Fibroblast of the conjunctiva (primary cell): ENCODE measurements at regions not wholly inside any gene's neighbourhood (a gene's known extent, or its start where the extent isn't known, plus 50 kb on each side); places are given as distances from the start of the nearest gene placed in this dataset.
"Not testable (repeated sequence)": the region's sequence is repeated elsewhere in the genome, so short reads cannot be mapped to it uniquely, and the experiment has no call there.

Source experiments
- DNase-seq: peaks from one replicate; pipeline ENCODE4 v3.0.0-alpha.2; 2010; ENCODE audit warnings: low read depth

GRCh38 chr7:29649876-29650275, 86.2 kb downstream of the PRR15 start:
- DNase-seq: no peak

DNA sequence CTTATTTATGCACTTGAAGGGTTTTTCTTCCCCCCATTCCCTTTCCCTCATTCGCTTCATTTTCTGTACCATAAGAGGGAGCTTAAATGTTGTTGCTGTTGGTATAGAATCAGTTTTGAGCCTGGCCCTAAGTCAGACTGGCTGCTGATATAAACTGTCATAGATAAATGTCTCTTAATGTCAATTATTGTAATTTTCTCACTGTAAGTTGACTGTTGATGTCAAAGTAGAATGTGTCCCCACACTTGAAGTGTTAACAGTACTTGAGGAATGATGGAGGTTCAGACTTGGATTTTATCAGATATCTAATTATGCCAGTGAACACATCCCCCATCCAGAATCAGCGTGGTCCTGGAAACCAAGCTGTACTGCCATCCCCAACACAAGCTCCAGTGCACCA, 87.8 kb downstream of the PRR15 start:
- DNase-seq: no peak

- no peak for DNase-seq
These were observed 88.9 kb downstream of the PRR15 start for GRCh38 chr7:29652556-29652955.

DNA sequence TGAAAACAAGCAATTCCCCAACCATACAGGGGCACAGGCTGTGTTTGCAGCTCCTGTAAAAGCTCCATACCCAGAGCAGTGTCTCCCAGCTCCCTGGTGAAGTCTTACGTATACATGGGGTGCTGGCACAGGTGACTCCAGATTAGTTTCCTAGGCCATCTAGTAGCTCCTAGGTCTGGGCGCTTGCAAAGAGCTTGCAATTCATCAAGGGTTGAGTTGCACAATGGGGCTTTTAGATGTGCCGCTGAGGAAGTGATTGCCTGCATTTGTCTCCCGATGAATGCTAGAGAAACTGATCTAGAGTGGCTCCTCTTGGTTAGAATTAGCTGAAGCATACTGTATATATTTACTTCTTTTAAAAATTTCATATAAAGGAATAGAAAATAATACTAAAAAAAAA, 90.7 kb downstream of the PRR15 start:
- not testable (repeated sequence) for DNase-seq

DNA sequence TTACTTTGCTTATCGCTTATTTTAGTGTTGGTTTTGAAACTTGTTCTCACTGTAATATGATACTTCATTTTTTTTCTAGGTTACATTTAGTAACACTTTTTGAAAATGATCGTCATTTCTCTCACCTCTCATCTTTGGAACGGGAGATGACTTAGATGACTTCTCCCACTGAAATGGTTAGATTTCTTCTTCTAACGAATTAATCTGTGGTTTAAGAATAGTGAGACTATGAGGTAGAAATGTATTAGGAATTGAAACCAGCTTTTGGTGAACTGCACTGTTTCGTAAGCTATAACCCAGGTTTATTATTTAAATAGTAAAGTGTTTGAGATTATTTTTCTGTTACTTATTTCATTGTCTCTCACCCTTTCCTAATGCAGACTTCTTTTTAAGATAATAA, 93.7 kb downstream of the PRR15 start:
- no peak for DNase-seq

DNA sequence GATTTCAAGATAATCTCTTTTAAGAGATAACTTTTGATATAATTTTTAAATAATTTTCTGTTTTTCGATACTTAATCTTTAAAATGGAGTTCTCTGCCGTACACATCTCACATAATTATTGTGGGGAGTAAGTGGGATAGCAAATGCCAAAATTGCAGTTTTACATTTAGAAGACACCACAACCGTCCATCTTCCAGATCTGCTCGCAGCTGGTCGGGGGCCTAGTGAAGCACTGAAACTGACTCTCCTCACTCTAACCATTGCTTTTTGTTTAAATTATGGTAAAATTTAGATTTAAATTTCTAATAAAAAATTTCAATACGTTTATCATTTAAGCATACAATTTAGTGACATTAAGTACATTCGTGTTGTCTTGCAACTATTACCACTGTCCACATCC, 94.2 kb downstream of the PRR15 start:
- no peak for DNase-seq

GRCh38 chr7:29659213-29659612, 95.6 kb downstream of the PRR15 start:
- DNase-seq: not testable (repeated sequence)

- not testable (repeated sequence) for DNase-seq
These were observed 99.3 kb downstream of the PRR15 start for GRCh38 chr7:29662899-29663298.

GRCh38 chr7:29664999-29665398, 101.4 kb downstream of the PRR15 start:
- DNase-seq: not testable (repeated sequence)

GRCh38 chr7:29667096-29667669, 103.5 kb downstream of the PRR15 start:
- not testable (repeated sequence) for DNase-seq

- DNase-seq: not testable (repeated sequence)
These were observed 107.7 kb downstream of the PRR15 start for GRCh38 chr7:29671286-29671685.

GRCh38 chr7:29673635-29674034, 110.0 kb downstream of the PRR15 start:
- not testable (repeated sequence) for DNase-seq

DNA sequence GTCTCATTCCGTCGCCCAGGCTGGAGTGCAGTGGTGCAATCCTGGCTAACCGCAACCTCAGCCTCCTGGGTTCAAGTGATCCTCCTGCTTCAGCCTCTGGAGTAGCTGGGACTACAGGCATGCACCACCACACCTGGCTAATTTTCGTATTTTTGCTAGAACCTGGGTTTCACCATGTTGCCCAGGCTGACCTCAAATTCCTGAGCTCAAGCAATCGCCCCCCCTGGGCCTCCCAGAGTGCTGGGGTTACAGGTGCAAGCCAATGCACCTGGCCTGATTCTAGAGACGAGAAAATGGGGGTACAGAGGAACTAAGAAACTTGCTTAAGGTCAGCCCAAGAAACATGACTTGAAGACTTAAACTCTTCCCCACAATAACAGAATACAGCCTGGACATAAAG, 111.0 kb downstream of the PRR15 start:
- DNase-seq: not testable (repeated sequence)

DNA sequence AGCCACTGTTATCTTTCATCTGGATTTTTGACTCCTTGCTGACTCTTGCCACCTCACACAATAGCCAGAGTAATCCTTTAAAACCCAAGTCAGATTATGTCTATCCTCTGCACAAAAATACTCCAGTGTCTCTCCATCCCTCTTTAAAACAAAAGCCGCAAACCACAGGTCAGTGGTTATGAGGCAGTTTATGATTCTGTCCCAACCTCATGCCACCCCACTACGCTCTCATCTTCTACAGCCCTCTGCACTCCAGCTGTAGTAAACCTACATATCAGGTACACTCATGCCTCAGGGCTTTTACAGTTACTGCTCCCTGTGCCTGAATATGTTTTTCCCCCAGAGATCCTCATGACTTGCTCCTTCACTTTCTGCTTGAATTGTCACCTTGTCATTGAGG, 113.6 kb downstream of the PRR15 start:
- DNase-seq: not testable (repeated sequence)

- not testable (repeated sequence) for DNase-seq
These were observed 116.3 kb downstream of the PRR15 start for GRCh38 chr7:29679963-29680362.

- not testable (repeated sequence) for DNase-seq
These were observed 117.0 kb downstream of the PRR15 start for GRCh38 chr7:29680601-29681000.

DNA sequence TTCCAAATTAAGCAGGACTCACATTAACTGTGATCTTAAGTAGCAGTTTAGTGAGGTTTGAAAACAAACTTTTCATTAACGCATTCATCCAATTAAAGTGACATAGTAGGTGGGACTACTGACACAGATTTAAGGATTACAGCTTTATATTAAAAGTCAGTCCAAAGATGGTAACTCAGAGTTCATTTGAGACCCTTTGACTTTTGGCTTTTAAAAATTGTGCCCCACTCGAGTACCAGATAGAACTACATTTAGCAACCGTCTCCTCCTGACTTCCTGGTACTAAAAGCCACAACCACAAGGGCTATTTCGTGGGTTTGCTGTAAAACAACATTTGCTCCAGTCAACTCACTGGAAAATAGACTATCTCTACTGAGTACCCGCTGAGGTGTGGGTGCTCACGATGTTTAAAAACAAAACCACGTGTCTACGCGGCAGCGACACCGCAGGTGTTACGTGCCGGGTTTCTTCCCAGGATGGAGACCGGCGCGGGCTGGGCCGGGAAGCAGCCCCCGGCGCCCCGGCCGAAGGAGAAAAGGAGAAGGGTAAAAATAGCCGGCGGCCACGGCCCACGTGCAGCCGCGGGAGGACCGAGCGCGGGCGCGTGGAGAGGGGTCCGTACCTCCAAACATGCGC, 120.6 kb downstream of the PRR15 start:
- DNase-seq: not testable (repeated sequence)

DNA sequence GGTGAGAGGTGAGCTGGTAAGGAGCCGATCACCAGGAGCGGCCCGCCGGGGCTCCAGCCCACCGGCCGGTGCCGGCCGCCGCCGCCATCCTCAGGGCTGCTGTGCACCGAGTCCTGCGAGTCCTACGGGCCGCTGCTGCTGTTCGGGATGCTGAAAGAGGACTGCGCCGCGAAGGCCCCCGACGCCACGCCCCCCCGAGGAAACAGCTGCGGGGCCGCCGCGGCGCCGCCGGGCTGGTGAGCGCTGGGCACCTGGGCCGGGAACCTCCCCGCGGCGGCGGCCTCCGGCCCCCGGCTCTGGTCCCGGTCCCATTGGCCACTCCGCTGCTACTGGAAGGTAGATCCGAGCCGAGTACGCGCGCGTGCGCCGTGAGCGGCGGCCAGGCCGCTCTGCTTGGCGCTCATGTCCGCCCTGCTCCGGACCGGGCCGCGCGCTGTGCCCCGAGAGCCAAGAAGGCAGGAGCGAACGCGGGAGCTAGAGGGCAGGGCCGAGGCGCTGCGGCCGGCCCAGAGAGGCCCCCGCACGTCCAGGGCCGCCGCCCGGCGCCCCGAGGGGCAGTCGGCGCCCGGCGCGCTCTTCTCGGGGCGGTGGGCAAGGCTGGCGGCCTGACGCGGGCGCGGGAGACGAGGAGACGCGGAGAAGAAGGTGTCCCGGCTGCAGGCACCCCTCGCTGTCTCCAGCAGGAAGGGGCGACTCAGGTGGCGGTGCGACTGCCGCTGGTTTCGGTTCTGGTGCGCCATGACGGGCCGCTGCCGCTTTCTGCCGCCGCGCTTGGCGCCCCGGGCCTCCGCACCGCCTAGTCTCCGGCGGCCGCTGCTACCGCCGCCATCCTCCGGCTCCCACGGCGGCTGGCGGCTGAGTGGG, 121.3 kb upstream of the WIPF3 start:
- DNase-seq: peak; percentile 51

DNA sequence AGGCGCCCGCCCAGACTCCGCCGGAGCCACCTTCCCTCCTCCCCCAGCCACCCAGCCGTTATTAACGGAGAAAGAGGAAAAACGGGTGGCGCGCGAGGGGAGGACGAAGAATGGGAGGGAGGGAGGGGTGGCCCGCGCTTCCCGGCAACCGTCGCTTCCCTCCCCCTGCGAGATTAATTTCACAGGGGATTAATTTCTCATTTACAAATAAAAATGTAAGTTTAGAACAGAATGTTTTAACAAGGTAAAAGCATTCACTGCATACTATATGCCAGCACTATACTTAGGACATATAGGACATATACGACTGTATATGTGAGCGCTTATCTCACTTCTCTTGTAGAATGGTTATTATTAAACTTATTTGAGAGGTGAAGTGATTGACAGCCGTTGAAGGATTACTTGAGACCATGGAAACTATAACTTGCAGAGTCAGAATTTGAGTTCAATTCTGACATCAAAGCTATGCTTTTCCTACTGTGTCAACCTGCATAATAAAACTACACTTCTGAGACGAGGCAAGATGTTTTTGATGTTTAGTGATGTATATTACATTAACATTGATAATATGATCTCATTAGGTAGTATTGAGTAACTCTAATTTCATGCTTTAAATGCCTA, 120.5 kb upstream of the WIPF3 start:
- DNase-seq: not testable (repeated sequence)

- not testable (repeated sequence) for DNase-seq
These were observed 115.8 kb upstream of the WIPF3 start for GRCh38 chr7:29690510-29690909.

DNA sequence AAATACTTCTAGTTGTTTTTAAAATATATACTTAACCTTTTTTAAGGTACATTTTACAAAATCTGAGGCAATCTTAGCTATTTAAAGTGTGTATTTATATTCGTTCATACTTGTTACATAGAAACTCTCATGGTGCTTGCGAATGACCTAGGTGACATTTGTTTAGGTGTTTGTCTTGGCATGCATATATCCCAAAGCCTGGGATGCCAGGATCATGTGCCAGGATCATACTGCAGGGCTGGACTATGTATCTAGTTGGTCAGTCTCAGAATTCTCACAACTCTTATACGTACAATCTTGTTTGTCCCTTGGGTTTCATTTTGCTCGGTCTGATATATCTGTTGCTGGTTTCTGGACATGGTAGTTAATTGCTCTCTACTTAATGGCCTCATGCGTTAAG, 109.9 kb upstream of the WIPF3 start:
- DNase-seq: not testable (repeated sequence)

GRCh38 chr7:29699723-29700122, 106.6 kb upstream of the WIPF3 start:
- DNase-seq: not testable (repeated sequence)
